ENCODE measurements at regions not wholly inside any gene's neighbourhood (a gene's known extent, or its start where the extent isn't known, plus 50 kb on each side); places are given as distances from the start of the nearest gene placed in this dataset.

DNA sequence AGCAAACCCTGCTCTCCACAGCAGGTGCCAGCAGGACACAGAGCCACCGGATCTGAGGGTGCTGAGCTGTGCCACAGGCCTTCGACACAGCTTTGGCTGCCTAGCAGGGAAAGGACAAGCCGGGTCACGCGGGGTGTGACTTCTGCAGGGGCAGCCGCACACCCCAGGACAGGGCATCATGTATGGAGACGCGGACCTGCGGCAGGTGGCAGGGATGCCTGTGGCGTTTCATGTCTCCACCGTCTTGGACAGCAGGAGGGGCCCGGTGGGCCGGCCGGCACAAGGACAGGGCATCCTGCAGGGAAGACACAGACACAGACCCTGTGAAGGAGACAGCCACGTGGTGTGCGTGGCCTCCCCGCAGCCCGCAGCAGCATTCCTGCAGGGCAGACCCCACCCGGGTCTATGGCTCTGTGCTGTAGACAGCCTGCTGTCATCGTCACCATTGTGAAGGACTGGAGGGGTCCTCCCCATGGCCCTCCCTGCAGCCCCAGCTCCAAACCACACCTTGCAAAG lies 109.2 kb downstream of the PDGFA start:
- TF ChIP-seq, protein P1, sequence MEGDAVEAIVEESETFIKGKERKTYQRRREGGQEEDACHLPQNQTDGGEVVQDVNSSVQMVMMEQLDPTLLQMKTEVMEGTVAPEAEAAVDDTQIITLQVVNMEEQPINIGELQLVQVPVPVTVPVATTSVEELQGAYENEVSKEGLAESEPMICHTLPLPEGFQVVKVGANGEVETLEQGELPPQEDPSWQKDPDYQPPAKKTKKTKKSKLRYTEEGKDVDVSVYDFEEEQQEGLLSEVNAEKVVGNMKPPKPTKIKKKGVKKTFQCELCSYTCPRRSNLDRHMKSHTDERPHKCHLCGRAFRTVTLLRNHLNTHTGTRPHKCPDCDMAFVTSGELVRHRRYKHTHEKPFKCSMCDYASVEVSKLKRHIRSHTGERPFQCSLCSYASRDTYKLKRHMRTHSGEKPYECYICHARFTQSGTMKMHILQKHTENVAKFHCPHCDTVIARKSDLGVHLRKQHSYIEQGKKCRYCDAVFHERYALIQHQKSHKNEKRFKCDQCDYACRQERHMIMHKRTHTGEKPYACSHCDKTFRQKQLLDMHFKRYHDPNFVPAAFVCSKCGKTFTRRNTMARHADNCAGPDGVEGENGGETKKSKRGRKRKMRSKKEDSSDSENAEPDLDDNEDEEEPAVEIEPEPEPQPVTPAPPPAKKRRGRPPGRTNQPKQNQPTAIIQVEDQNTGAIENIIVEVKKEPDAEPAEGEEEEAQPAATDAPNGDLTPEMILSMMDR (IDR thresholded peaks at IDR 0.05; ENCODE audit: poor library complexity), result no peak
- TF ChIP-seq EZH2 (IDR thresholded peaks at IDR 0.05; ENCODE audit: borderline replicate concordance), result no peak

All from hepatocyte (in vitro differentiated cells).